GM12872 (cell line): ENCODE measurements at regions not wholly inside any gene's neighbourhood (a gene's known extent, or its start where the extent isn't known, plus 50 kb on each side); places are given as distances from the start of the nearest gene placed in this dataset.

ENCODE experiments used
- CTCF ChIP-seq: IDR thresholded peaks from 3 replicates; pipeline ENCODE4 v1.5.1; 2011; ENCODE audit warnings: low read depth, mild to moderate bottlenecking, low read length, moderate library complexity; ENCODE audit not compliant: insufficient read depth

- no peak for TF ChIP-seq CTCF
These were observed 169.9 kb downstream of the HAPSTR1 start for GRCh38 chr16:9261376-9261775.

GRCh38 chr16:9262941-9263715 lies 171.7 kb downstream of the HAPSTR1 start:
- TF ChIP-seq CTCF = no peak

DNA sequence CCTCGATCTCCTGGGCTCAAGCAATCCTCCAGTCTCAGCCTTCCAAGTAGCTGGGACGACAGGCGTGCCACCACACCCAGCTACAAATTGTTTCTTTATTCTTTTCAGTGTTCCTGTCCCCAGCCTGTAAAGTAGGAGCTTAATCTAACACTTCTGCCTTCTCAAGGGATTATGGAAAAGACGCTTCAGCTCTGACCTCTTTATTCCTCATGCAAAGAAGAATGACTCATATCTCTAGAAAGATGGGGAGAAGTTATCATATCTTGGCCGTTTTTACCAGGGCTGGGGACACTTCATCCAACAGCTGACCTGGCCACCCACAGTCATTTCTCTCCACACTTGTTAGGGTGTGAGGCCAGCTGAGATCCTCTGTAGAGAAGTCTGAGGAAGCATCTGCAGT lies 172.6 kb downstream of the HAPSTR1 start:
- TF ChIP-seq CTCF = no peak

- TF ChIP-seq CTCF = no peak
These were observed 177.0 kb downstream of the HAPSTR1 start for GRCh38 chr16:9268446-9268845.

GRCh38 chr16:9270424-9270823 lies 179.0 kb downstream of the HAPSTR1 start:
- TF ChIP-seq CTCF = no peak

GRCh38 chr16:9270941-9271340 lies 179.5 kb downstream of the HAPSTR1 start:
- TF ChIP-seq CTCF = no peak

GRCh38 chr16:9271841-9272240 lies 180.4 kb downstream of the HAPSTR1 start:
- TF ChIP-seq CTCF = no peak
